ENCODE measurements at regions not wholly inside any gene's neighbourhood (a gene's known extent, or its start where the extent isn't known, plus 50 kb on each side); places are given as distances from the start of the nearest gene placed in this dataset.

GRCh38 chr18:45201029-45201428 is 414.2 kb upstream of the SLC14A2 start:
- TF ChIP-seq, protein P1, sequence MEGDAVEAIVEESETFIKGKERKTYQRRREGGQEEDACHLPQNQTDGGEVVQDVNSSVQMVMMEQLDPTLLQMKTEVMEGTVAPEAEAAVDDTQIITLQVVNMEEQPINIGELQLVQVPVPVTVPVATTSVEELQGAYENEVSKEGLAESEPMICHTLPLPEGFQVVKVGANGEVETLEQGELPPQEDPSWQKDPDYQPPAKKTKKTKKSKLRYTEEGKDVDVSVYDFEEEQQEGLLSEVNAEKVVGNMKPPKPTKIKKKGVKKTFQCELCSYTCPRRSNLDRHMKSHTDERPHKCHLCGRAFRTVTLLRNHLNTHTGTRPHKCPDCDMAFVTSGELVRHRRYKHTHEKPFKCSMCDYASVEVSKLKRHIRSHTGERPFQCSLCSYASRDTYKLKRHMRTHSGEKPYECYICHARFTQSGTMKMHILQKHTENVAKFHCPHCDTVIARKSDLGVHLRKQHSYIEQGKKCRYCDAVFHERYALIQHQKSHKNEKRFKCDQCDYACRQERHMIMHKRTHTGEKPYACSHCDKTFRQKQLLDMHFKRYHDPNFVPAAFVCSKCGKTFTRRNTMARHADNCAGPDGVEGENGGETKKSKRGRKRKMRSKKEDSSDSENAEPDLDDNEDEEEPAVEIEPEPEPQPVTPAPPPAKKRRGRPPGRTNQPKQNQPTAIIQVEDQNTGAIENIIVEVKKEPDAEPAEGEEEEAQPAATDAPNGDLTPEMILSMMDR (IDR thresholded peaks at IDR 0.05) = no peak
- no peak for TF ChIP-seq POLR2A (IDR thresholded peaks at IDR 0.05)

All from right lobe of liver (tissue), 4 donors.